OCI-LY1 (cell line): ENCODE measurements at regions not wholly inside any gene's neighbourhood (a gene's known extent, or its start where the extent isn't known, plus 50 kb on each side); places are given as distances from the start of the nearest gene placed in this dataset.

ENCODE experiments used
- H2AFZ ChIP-seq: fragments of 200-600 bp; sonication (generic), shearing (Covaris generic); 2 replicates; pipeline ENCODE4 v1.6.0; 2014; ENCODE audit warnings: antibody characterized with exemption, mild to moderate bottlenecking, low read length
- H3F3A ChIP-seq: fragments of 200-600 bp; sonication (generic), shearing (Covaris generic); 2 replicates; pipeline ENCODE4 v1.6.0; 2014; ENCODE audit warnings: mild to moderate bottlenecking, antibody characterized with exemption, low read length, moderate library complexity; ENCODE audit not compliant: insufficient read depth
- H3K27ac ChIP-seq: fragments of 200-600 bp; sonication (generic); 2 replicates; pipeline ENCODE4 v1.5.1; 2014; ENCODE audit warnings: low read length, mixed run types, mild to moderate bottlenecking, low read depth; ENCODE audit not compliant: poor library complexity, severe bottlenecking
- H3K27me3 ChIP-seq: fragments of 200-600 bp; sonication (generic); 2 replicates; pipeline ENCODE4 v1.6.0; 2014; ENCODE audit warnings: antibody characterized with exemption, mild to moderate bottlenecking, low read length, moderate library complexity; ENCODE audit not compliant: insufficient read depth
- H3K36me3 ChIP-seq: fragments of 200-600 bp; sonication (generic); 2 replicates; pipeline ENCODE4 v1.6.1; 2014; ENCODE audit warnings: mild to moderate bottlenecking, antibody characterized with exemption, low read length, moderate library complexity, mixed read lengths; ENCODE audit not compliant: insufficient read depth
- H3K4me1 ChIP-seq: fragments of 200-600 bp; sonication (generic); 2 replicates; pipeline ENCODE4 v1.5.1; 2014; ENCODE audit warnings: mild to moderate bottlenecking, low read length, moderate library complexity; ENCODE audit not compliant: insufficient read depth, severe bottlenecking
- H3K4me2 ChIP-seq: fragments of 200-600 bp; sonication (generic), shearing (Covaris generic); 2 replicates; pipeline ENCODE4 v1.6.1; 2014; ENCODE audit warnings: low read length
- H3K4me3 ChIP-seq: fragments of 200-600 bp; sonication (generic); 2 replicates; pipeline ENCODE4 v1.5.1; 2014; ENCODE audit warnings: low read length, low read depth, mild to moderate bottlenecking, mixed read lengths; ENCODE audit not compliant: poor library complexity, severe bottlenecking
- H3K79me2 ChIP-seq: fragments of 200-600 bp; shearing (Covaris generic); 2 replicates; pipeline ENCODE4 v1.6.1; 2016; ENCODE audit warnings: mixed run types, low read length, mixed read lengths; ENCODE audit not compliant: insufficient read depth
- H3K9ac ChIP-seq: fragments of 200-600 bp; sonication (generic), shearing (Covaris generic); 2 replicates; pipeline ENCODE4 v1.6.1; 2014; ENCODE audit warnings: mild to moderate bottlenecking, low read length, mixed read lengths
- H3K9me2 ChIP-seq: fragments of 200-600 bp; sonication (generic), shearing (Covaris generic); 2 replicates; pipeline ENCODE4 v1.6.1; 2014; ENCODE audit warnings: low read depth, mild to moderate bottlenecking, low read length, mixed read lengths
- H3K9me3 ChIP-seq: fragments of 200-600 bp; shearing (Covaris generic); 2 replicates; pipeline ENCODE4 v1.6.1; 2014; ENCODE audit warnings: low read length, mixed read lengths
- H4K20me1 ChIP-seq: fragments of 200-600 bp; sonication (generic), shearing (Covaris generic); 2 replicates; pipeline ENCODE4 v1.6.0; 2016; ENCODE audit warnings: mild to moderate bottlenecking, low read length; ENCODE audit not compliant: insufficient read depth
- EZH2 ChIP-seq: fragments of 200-600 bp; sonication (generic), shearing (Covaris generic); IDR thresholded peaks from 2 replicates; pipeline ENCODE4 v1.8.0; 2017; ENCODE audit warnings: borderline replicate concordance, mixed run types, mild to moderate bottlenecking, antibody characterized with exemption, low read length, moderate library complexity, mixed read lengths
- TF ChIP-seq, protein P1 (sequence below): fragments of 200-600 bp; sonication (generic), shearing (Covaris generic); IDR thresholded peaks from 2 replicates; pipeline ENCODE4 v1.5.1; 2017; ENCODE audit warnings: mild to moderate bottlenecking, antibody characterized with exemption, low read length, moderate library complexity, mixed read lengths

DNA sequence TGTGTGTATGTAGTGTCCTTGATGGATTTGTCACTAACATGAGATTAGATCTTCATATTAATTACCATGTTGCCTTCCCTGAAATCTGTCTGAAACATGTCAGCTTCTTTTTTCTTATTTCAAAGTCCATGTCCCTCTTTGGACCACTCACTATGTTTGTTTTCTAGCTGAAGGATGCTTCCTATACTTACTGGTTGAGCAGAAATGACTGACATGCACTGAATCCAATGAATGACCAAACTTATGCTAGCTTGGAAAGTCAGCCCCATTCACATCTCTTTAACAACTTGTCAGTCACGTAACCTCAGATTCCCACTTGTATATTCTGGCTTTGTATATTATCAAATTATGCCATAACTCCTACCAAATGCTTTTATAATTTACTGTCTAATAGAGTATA, 69.9 kb upstream of the STK39 start:
- H3K4me1 ChIP-seq, result no peaks in the 10 kb centered on the region
- no peak overlapping the region for H3K27ac ChIP-seq
- no peaks in the 10 kb centered on the region for H3K36me3 ChIP-seq
- H3K4me3 ChIP-seq, result no peak overlapping the region
- H3K9me3 ChIP-seq, result no peaks in the 10 kb centered on the region
- H3K9me2 ChIP-seq, result no peaks in the 10 kb centered on the region
- H3K79me2 ChIP-seq, result no peaks in the 10 kb centered on the region
- no peaks in the 10 kb centered on the region for H3K27me3 ChIP-seq
- no peak overlapping the region for H3K4me2 ChIP-seq
- no peak overlapping the region for H2AFZ ChIP-seq
- TF ChIP-seq EZH2, result no peak
- TF ChIP-seq, protein P1, sequence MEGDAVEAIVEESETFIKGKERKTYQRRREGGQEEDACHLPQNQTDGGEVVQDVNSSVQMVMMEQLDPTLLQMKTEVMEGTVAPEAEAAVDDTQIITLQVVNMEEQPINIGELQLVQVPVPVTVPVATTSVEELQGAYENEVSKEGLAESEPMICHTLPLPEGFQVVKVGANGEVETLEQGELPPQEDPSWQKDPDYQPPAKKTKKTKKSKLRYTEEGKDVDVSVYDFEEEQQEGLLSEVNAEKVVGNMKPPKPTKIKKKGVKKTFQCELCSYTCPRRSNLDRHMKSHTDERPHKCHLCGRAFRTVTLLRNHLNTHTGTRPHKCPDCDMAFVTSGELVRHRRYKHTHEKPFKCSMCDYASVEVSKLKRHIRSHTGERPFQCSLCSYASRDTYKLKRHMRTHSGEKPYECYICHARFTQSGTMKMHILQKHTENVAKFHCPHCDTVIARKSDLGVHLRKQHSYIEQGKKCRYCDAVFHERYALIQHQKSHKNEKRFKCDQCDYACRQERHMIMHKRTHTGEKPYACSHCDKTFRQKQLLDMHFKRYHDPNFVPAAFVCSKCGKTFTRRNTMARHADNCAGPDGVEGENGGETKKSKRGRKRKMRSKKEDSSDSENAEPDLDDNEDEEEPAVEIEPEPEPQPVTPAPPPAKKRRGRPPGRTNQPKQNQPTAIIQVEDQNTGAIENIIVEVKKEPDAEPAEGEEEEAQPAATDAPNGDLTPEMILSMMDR, result no peak
- no peaks in the 10 kb centered on the region for H4K20me1 ChIP-seq
- H3F3A ChIP-seq, result no peaks in the 10 kb centered on the region
- no peak overlapping the region for H3K9ac ChIP-seq

DNA sequence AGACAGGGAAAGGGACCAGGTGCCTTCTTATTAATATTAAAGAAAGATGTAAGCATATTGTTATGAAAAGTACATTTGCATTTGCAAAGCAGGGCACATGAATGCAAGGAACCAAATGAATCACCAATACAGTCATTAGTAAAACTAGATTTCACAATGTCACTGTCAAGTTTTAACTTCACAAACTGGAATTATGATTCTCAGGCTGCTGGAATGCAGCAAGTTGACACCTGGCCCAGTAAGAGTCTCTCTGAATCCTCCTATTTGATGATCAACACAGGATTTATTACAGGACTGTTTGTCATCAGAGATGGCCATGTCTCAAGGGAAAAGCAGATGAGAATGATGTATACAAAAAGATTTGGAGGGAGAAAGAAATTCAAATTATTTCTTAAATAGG, 72.9 kb upstream of the STK39 start:
- Histone ChIP-seq H3K9ac (no peak overlapping the region), H3K9me3 (no peaks in the 10 kb centered on the region), H3K27ac (no peak overlapping the region), H3K4me3 (no peak overlapping the region), H3K9me2 (no peaks in the 10 kb centered on the region), H3K4me2 (no peak overlapping the region), H3K27me3 (no peaks in the 10 kb centered on the region), H3K79me2 (no peaks in the 10 kb centered on the region), H3K4me1 (no peaks in the 10 kb centered on the region), H4K20me1 (no peaks in the 10 kb centered on the region), H3F3A (no peaks in the 10 kb centered on the region), H3K36me3 (no peaks in the 10 kb centered on the region), H2AFZ (no peak overlapping the region)
- no peak for TF ChIP-seq EZH2
- TF ChIP-seq, protein P1, result no peak

DNA sequence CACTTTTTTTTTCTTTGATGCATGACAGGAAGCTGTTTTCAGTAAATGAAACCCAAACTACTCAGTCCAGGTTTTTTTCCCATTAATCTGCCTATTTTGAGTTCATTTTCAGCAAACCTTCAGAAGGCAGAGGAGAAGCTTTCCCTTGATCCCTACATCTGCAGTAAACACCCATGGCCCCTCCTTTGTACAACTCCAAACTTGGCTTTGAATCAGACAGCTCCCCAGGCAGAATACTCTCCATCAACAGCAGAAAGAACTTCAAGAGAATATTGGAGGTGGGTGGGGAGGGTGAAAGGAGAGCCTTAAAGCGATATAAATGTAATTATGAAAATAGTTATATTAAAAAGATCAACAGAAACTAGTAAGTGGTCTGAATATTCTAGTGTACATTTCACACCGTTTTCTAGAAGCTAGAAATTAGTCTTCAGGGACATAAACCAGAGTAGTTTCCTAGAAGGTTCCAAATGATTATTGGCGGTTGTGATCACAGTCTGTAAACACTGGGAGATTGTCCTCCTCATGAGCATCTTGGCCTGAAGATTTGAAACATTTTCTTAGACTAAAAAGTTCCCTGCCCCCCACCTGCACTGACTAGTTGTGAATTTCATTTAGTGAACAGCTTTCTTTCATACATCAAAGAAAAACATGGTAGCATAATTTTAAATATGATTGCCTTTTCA, 75.1 kb upstream of the STK39 start:
- Histone ChIP-seq H3K79me2 (no peaks in the 10 kb centered on the region), H3K27ac (no peak overlapping the region), H3K9me3 (no peaks in the 10 kb centered on the region), H3K9me2 (no peaks in the 10 kb centered on the region), H3K9ac (no peak overlapping the region), H3K4me3 (no peak overlapping the region), H3K36me3 (no peaks in the 10 kb centered on the region), H4K20me1 (no peaks in the 10 kb centered on the region), H3F3A (no peaks in the 10 kb centered on the region), H3K27me3 (no peaks in the 10 kb centered on the region), H3K4me2 (no peak overlapping the region), H2AFZ (no peak overlapping the region), H3K4me1 (no peaks in the 10 kb centered on the region)
- TF ChIP-seq, protein P1, result no peak
- TF ChIP-seq EZH2, result no peak
